Liver (tissue), 8 donors: ENCODE measurements at regions not wholly inside any gene's neighbourhood (a gene's known extent, or its start where the extent isn't known, plus 50 kb on each side); places are given as distances from the start of the nearest gene placed in this dataset.

Experiments
- DNase-seq: peaks from one replicate; pipeline ENCODE4 v3.0.0-alpha.2; 2017; ENCODE audit warnings: low spot score
- H3K27ac ChIP-seq, 2 donors: one replicate each; pipeline ENCODE4 v1.7.0; 2013; ENCODE audit warnings: inconsistent platforms in 2 of 2, low read length in 2 of 2, control low read depth in 1 of 2, low read depth in 1 of 2, mild to moderate bottlenecking in 1 of 2
- H3K27me3 ChIP-seq, 4 donors: one replicate each; pipeline versions ENCODE4 v1.6.1 to v1.7.0; 2013; ENCODE audit warnings: low read length in 3 of 4, inconsistent platforms in 1 of 4, mild to moderate bottlenecking in 1 of 4, moderate library complexity in 1 of 4; ENCODE audit not compliant: control insufficient read depth in 4 of 4, insufficient read depth in 4 of 4
- H3K36me3 ChIP-seq, 4 donors: one replicate each; pipeline versions ENCODE4 v1.6.1 to v1.7.0; 2013; ENCODE audit warnings: low read length in 3 of 4, mild to moderate bottlenecking in 3 of 4, low read depth in 1 of 4, moderate library complexity in 1 of 4; ENCODE audit not compliant: control insufficient read depth in 4 of 4, insufficient read depth in 3 of 4
- H3K4me1 ChIP-seq, 4 donors: one replicate each; pipeline versions ENCODE4 v1.6.1 to v1.7.0; 2013; ENCODE audit warnings: low read length in 3 of 4, mild to moderate bottlenecking in 3 of 4, moderate library complexity in 1 of 4; ENCODE audit not compliant: control insufficient read depth in 4 of 4, insufficient read depth in 4 of 4
- H3K4me3 ChIP-seq, 3 donors: one replicate each; pipeline versions ENCODE4 v1.6.1 to v1.7.0; 2013; ENCODE audit warnings: low read length in 3 of 3, control low read depth in 1 of 3, low read depth in 1 of 3, mild to moderate bottlenecking in 1 of 3
- H3K9ac ChIP-seq, 2 donors: one replicate each; pipeline ENCODE4 v1.7.0; 2013; ENCODE audit warnings: low read length in 2 of 2, mild to moderate bottlenecking in 2 of 2, moderate library complexity in 2 of 2, control low read depth in 1 of 2, low read depth in 1 of 2
- H3K9me3 ChIP-seq, 4 donors: one replicate each; pipeline versions ENCODE4 v1.6.1 to v1.7.0; 2013; ENCODE audit warnings: low read length in 3 of 4; ENCODE audit not compliant: control insufficient read depth in 4 of 4
- ATF3 ChIP-seq: IDR thresholded peaks from 2 replicates; pipeline ENCODE4 v1.6.1; 2016; ENCODE audit warnings: antibody characterized with exemption
- EGR1 ChIP-seq, 2 donors: IDR thresholded peaks; 2 replicates each; pipeline ENCODE4 v1.6.1; 2016 to 2018; ENCODE audit warnings: antibody characterized with exemption in 2 of 2, low read depth in 2 of 2
- FOXA1 ChIP-seq: IDR thresholded peaks from 2 replicates; pipeline ENCODE4 v1.6.1; 2016; ENCODE audit warnings: antibody characterized with exemption
- GABPA ChIP-seq, 2 donors: IDR thresholded peaks in 1 of 2; conservative IDR thresholded peaks in 1 of 2; 2 replicates each; pipeline ENCODE4 v1.6.1; 2016; ENCODE audit warnings: antibody characterized with exemption in 2 of 2, mild to moderate bottlenecking in 1 of 2, moderate library complexity in 1 of 2
- HNF4A ChIP-seq, 2 donors: conservative IDR thresholded peaks; 2 replicates each; pipeline ENCODE4 v1.6.1; 2016; ENCODE audit warnings: antibody characterized with exemption in 2 of 2, mild to moderate bottlenecking in 2 of 2
- HNF4G ChIP-seq: IDR thresholded peaks from 2 replicates; pipeline ENCODE4 v1.6.1; 2016; ENCODE audit warnings: antibody characterized with exemption
- JUND ChIP-seq, 2 donors: IDR thresholded peaks; 2 replicates each; pipeline ENCODE4 v1.6.1; 2016; ENCODE audit warnings: antibody characterized with exemption in 2 of 2
- MAX ChIP-seq: IDR thresholded peaks from 2 replicates; pipeline ENCODE4 v1.6.1; 2016; ENCODE audit warnings: antibody characterized with exemption
- NR2F2 ChIP-seq: IDR thresholded peaks from 2 replicates; pipeline ENCODE4 v1.6.1; 2016; ENCODE audit warnings: antibody characterized with exemption
- RAD21 ChIP-seq, 2 donors: IDR thresholded peaks; 2 replicates each; pipeline ENCODE4 v1.6.1; 2016; ENCODE audit warnings: antibody characterized with exemption in 2 of 2, mild to moderate bottlenecking in 2 of 2
- RXRA ChIP-seq, 2 donors: IDR thresholded peaks; 2 replicates each; pipeline ENCODE4 v1.6.1; 2017 to 2018; ENCODE audit warnings: antibody characterized with exemption in 2 of 2, mild to moderate bottlenecking in 1 of 2
- SP1 ChIP-seq: IDR thresholded peaks from 2 replicates; pipeline ENCODE4 v1.6.1; 2018; ENCODE audit warnings: antibody characterized with exemption, mild to moderate bottlenecking
- TAF1 ChIP-seq: conservative IDR thresholded peaks from 2 replicates; pipeline ENCODE4 v1.6.1; 2016; ENCODE audit warnings: antibody characterized with exemption, mild to moderate bottlenecking
- YY1 ChIP-seq: IDR thresholded peaks from 2 replicates; pipeline ENCODE4 v1.6.1; 2016; ENCODE audit warnings: antibody characterized with exemption, mild to moderate bottlenecking
- WGBS: extraction: QIAGEN DNeasy Blood & Tissue Kit; methylation state at CpG from one replicate; pipeline ENCODE4 v1.1.7; 2013; 5-methylcytosine and 5-hydroxymethylcytosine counted together
- TF ChIP-seq, protein P1 (sequence below): fragments of 150-350 bp; IDR thresholded peaks from 2 replicates; pipeline ENCODE4 v1.5.1; 2017; ENCODE audit warnings: improper control_type of control experiment, low read depth, low read length; ENCODE audit not compliant: missing input control
- TF ChIP-seq, protein P2 (sequence below): IDR thresholded peaks from 2 replicates; pipeline ENCODE4 v1.6.1; 2016; ENCODE audit warnings: antibody characterized with exemption
- donor health status: healthy.
- donor health status: healthy.
- donor health status: healthy.
- donor health status: healthy.
- donor health status: healthy.

- 68% methylated on average over 8 of the region's 8 CpGs for WGBS
- Histone ChIP-seq H3K9me3 (no peaks in the 10 kb centered on the region), H3K4me1 (no peaks in the 10 kb centered on the region), H3K36me3 (no peaks in the 10 kb centered on the region), H3K27me3 (peaks cover 0 to 9% (median 1%) of the 10 kb centered on the region in 4 donors), H3K27ac (no peak overlapping the region), H3K9ac (no peak overlapping the region), H3K4me3 (no peak overlapping the region)
- TF ChIP-seq, protein P1, sequence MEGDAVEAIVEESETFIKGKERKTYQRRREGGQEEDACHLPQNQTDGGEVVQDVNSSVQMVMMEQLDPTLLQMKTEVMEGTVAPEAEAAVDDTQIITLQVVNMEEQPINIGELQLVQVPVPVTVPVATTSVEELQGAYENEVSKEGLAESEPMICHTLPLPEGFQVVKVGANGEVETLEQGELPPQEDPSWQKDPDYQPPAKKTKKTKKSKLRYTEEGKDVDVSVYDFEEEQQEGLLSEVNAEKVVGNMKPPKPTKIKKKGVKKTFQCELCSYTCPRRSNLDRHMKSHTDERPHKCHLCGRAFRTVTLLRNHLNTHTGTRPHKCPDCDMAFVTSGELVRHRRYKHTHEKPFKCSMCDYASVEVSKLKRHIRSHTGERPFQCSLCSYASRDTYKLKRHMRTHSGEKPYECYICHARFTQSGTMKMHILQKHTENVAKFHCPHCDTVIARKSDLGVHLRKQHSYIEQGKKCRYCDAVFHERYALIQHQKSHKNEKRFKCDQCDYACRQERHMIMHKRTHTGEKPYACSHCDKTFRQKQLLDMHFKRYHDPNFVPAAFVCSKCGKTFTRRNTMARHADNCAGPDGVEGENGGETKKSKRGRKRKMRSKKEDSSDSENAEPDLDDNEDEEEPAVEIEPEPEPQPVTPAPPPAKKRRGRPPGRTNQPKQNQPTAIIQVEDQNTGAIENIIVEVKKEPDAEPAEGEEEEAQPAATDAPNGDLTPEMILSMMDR, result no peak
- TF ChIP-seq JUND (IDR thresholded peaks at IDR 0.05) (no peak), FOXA1 (no peak), MAX (no peak), SP1 (no peak), HNF4A (conservative IDR thresholded peaks at IDR 0.05) (no peak), ATF3 (no peak), TAF1 (no peak), EGR1 (IDR thresholded peaks at IDR 0.05; ENCODE audit: low read depth in 2 of 2) (no peak), HNF4G (no peak)
- TF ChIP-seq, protein P2, sequence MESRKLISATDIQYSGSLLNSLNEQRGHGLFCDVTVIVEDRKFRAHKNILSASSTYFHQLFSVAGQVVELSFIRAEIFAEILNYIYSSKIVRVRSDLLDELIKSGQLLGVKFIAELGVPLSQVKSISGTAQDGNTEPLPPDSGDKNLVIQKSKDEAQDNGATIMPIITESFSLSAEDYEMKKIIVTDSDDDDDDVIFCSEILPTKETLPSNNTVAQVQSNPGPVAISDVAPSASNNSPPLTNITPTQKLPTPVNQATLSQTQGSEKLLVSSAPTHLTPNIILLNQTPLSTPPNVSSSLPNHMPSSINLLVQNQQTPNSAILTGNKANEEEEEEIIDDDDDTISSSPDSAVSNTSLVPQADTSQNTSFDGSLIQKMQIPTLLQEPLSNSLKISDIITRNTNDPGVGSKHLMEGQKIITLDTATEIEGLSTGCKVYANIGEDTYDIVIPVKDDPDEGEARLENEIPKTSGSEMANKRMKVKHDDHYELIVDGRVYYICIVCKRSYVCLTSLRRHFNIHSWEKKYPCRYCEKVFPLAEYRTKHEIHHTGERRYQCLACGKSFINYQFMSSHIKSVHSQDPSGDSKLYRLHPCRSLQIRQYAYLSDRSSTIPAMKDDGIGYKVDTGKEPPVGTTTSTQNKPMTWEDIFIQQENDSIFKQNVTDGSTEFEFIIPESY, result no peak
- no peak for DNase-seq
These were observed 81.6 kb upstream of the MYO3A start for GRCh38 chr10:25852364-25852941.

DNA sequence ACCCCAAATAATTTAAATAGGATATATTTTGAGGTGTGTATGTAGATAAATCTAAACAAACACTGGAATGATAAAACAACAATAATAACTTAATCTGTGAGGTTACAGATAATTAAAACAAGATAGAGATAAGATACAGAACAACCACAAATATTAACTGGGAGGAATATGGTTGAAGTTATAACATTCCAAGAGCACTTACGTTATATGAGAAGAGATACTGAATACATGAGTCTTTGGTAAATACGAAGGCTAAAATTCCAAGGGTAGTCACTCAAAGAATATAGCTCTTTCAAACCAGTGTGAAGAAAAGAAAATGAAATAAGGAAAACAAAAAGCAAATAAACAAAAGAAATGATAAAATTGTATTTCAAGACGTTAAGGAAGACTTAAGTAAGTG is 76.0 kb upstream of the MYO3A start:
- Histone ChIP-seq H3K9ac (no peak overlapping the region), H3K9me3 (no peaks in the 10 kb centered on the region), H3K4me3 (no peak overlapping the region), H3K27me3 (no peaks in the 10 kb centered on the region), H3K4me1 (no peaks in the 10 kb centered on the region), H3K27ac (no peak overlapping the region), H3K36me3 (no peaks in the 10 kb centered on the region)
- DNase-seq, result no peak
- WGBS, result 63% methylated on average over 3 of the region's 3 CpGs
- TF ChIP-seq MAX (no peak), JUND (IDR thresholded peaks at IDR 0.05) (no peak), NR2F2 (no peak), EGR1 (IDR thresholded peaks at IDR 0.05; ENCODE audit: low read depth in 2 of 2) (no peak), RXRA (IDR thresholded peaks at IDR 0.05) (no peak), YY1 (no peak), GABPA (IDR thresholded peaks at IDR 0.05 in 1 of 2, conservative IDR thresholded peaks at IDR 0.05 in 1 of 2) (no peak), ATF3 (no peak), HNF4A (conservative IDR thresholded peaks at IDR 0.05) (no peak), TAF1 (no peak), HNF4G (no peak), RAD21 (IDR thresholded peaks at IDR 0.05) (no peak)
- TF ChIP-seq, protein P1, result no peak
